ENCODE measurements at regions not wholly inside any gene's neighbourhood (a gene's known extent, or its start where the extent isn't known, plus 50 kb on each side); places are given as distances from the start of the nearest gene placed in this dataset.
A peak's percentile ranks its signal among the peaks of the same experiment; 100 is the strongest.

GRCh38 chr15:72964135-72964534 lies 88.1 kb upstream of the NEO1 start:
- Histone ChIP-seq H3K27me3 (ENCODE audit: control insufficient read depth in 3 of 3, insufficient read depth in 3 of 3, low read depth in 1 of 3, low read length in 3 of 3) (no peaks in the 10 kb centered on the region), H2BK120ac (ENCODE audit: low read depth, low read length) (no peak overlapping the region), H3K79me1 (ENCODE audit: low read depth, low read length) (no peaks in the 10 kb centered on the region), H4K91ac (ENCODE audit: low read depth, low read length, poor library complexity) (no peak overlapping the region), H3K14ac (ENCODE audit: low read length) (no peak overlapping the region), H2AFZ (ENCODE audit: low read length) (no peak overlapping the region), H3K9ac (ENCODE audit: low read depth, low read length, poor library complexity) (no peak overlapping the region), H3K4me1 (ENCODE audit: control insufficient read depth in 2 of 2, insufficient read depth in 1 of 2, low read depth in 1 of 2, low read length in 2 of 2) (no peaks in the 10 kb centered on the region), H3K36me3 (replicated peaks in 1 of 2; ENCODE audit: control insufficient read depth in 2 of 2, insufficient read depth in 2 of 2, low read length in 2 of 2) (no peaks in the 10 kb centered on the region), H4K8ac (ENCODE audit: low read depth, low read length) (no peak overlapping the region), H2BK12ac (ENCODE audit: low read length) (no peak overlapping the region), H3K4me2 (ENCODE audit: insufficient read depth, low read length, poor library complexity, severe bottlenecking) (no peak overlapping the region), H3K27ac (replicated peaks; ENCODE audit: low read length) (no peak overlapping the region), H3K9me3 (replicated peaks in 1 of 2; ENCODE audit: control insufficient read depth in 2 of 2, insufficient read depth in 1 of 2, low read depth in 1 of 2, low read length in 2 of 2) (peaks cover 0 to 3% of the 10 kb centered on the region in 2 donors), H3K4ac (ENCODE audit: low read length) (no peak overlapping the region), H2BK15ac (ENCODE audit: low read length) (no peak overlapping the region), H2BK5ac (ENCODE audit: low read length) (no peak overlapping the region), H3K4me3 (ENCODE audit: low read length in 2 of 2) (no peak overlapping the region), H3K18ac (ENCODE audit: low read length) (no peak overlapping the region), H3K23ac (ENCODE audit: low read depth, low read length, poor library complexity) (no peak overlapping the region), H2AK5ac (ENCODE audit: low read depth, low read length) (no peak overlapping the region)
- no peak for DNase-seq (ENCODE audit: low spot score)

GRCh38 chr15:72962054-72962702 lies 90.1 kb upstream of the NEO1 start:
- H3K27me3 ChIP-seq (ENCODE audit: control insufficient read depth in 3 of 3, insufficient read depth in 3 of 3, low read depth in 1 of 3, low read length in 3 of 3) = no peaks in the 10 kb centered on the region

GRCh38 chr15:72961346-72961745 lies 90.9 kb upstream of the NEO1 start:
- no peak overlapping the region for H3K4me3 ChIP-seq (ENCODE audit: low read length in 2 of 2)
- no peak overlapping the region for H4K91ac ChIP-seq (ENCODE audit: low read depth, low read length, poor library complexity)
- no peak overlapping the region for H2AK5ac ChIP-seq (ENCODE audit: low read depth, low read length)
- no peak overlapping the region for H4K8ac ChIP-seq (ENCODE audit: low read depth, low read length)
- no peaks in the 10 kb centered on the region for H3K79me1 ChIP-seq (ENCODE audit: low read depth, low read length)
- no peak overlapping the region for H2AFZ ChIP-seq (ENCODE audit: low read length)
- H2BK15ac ChIP-seq (ENCODE audit: low read length) = no peak overlapping the region
- H3K9me3 ChIP-seq (replicated peaks in 1 of 2; ENCODE audit: control insufficient read depth in 2 of 2, insufficient read depth in 1 of 2, low read depth in 1 of 2, low read length in 2 of 2) = peaks cover 0 to 3% of the 10 kb centered on the region in 2 donors
- H3K27ac ChIP-seq (replicated peaks; ENCODE audit: low read length) = no peak overlapping the region
- H3K23ac ChIP-seq (ENCODE audit: low read depth, low read length, poor library complexity) = no peak overlapping the region
- no peak overlapping the region for H2BK12ac ChIP-seq (ENCODE audit: low read length)
- H3K4me2 ChIP-seq (ENCODE audit: insufficient read depth, low read length, poor library complexity, severe bottlenecking) = no peak overlapping the region
- no peak overlapping the region for H3K18ac ChIP-seq (ENCODE audit: low read length)
- H3K9ac ChIP-seq (ENCODE audit: low read depth, low read length, poor library complexity) = no peak overlapping the region
- H3K4ac ChIP-seq (ENCODE audit: low read length) = no peak overlapping the region
- no peak overlapping the region for H2BK5ac ChIP-seq (ENCODE audit: low read length)
- H2BK120ac ChIP-seq (ENCODE audit: low read depth, low read length) = no peak overlapping the region
- H3K14ac ChIP-seq (ENCODE audit: low read length) = no peak overlapping the region
- no peaks in the 10 kb centered on the region for H3K27me3 ChIP-seq (ENCODE audit: control insufficient read depth in 3 of 3, insufficient read depth in 3 of 3, low read depth in 1 of 3, low read length in 3 of 3)
- DNase-seq (ENCODE audit: low spot score) = no peak
- no peaks in the 10 kb centered on the region for H3K36me3 ChIP-seq (replicated peaks in 1 of 2; ENCODE audit: control insufficient read depth in 2 of 2, insufficient read depth in 2 of 2, low read length in 2 of 2)
- WGBS, 2 donors (ENCODE audit: extremely low coverage in 2 of 2, insufficient read length in 2 of 2, insufficient replicate concordance in 1 of 2) = no CpG with 5 or more reads among the region's 3 CpGs
- H3K4me1 ChIP-seq (ENCODE audit: control insufficient read depth in 2 of 2, insufficient read depth in 1 of 2, low read depth in 1 of 2, low read length in 2 of 2) = peaks cover 0 to 3% of the 10 kb centered on the region in 2 donors

More at GRCh38 chr15:72962054-72962702, 90.1 kb upstream of the NEO1 start:
- H3K36me3 ChIP-seq (replicated peaks in 1 of 2; ENCODE audit: control insufficient read depth in 2 of 2, insufficient read depth in 2 of 2, low read length in 2 of 2) = no peaks in the 10 kb centered on the region
- H3K9ac ChIP-seq (ENCODE audit: low read depth, low read length, poor library complexity) = no peak overlapping the region
- no peak overlapping the region for H3K27ac ChIP-seq (replicated peaks; ENCODE audit: low read length)
- H3K4ac ChIP-seq (ENCODE audit: low read length) = no peak overlapping the region
- no peak overlapping the region for H2BK120ac ChIP-seq (ENCODE audit: low read depth, low read length)
- H2BK5ac ChIP-seq (ENCODE audit: low read length) = no peak overlapping the region
- H3K14ac ChIP-seq (ENCODE audit: low read length) = no peak overlapping the region
- peaks cover 0 to 3% of the 10 kb centered on the region in 2 donors for H3K9me3 ChIP-seq (replicated peaks in 1 of 2; ENCODE audit: control insufficient read depth in 2 of 2, insufficient read depth in 1 of 2, low read depth in 1 of 2, low read length in 2 of 2)
- H3K18ac ChIP-seq (ENCODE audit: low read length) = no peak overlapping the region
- no peak overlapping the region for H2BK12ac ChIP-seq (ENCODE audit: low read length)
- H3K23ac ChIP-seq (ENCODE audit: low read depth, low read length, poor library complexity) = no peak overlapping the region
- H3K4me3 ChIP-seq (ENCODE audit: low read length in 2 of 2) = no peak overlapping the region
- DNase-seq (ENCODE audit: low spot score) = no peak
- no peaks in the 10 kb centered on the region for H3K79me1 ChIP-seq (ENCODE audit: low read depth, low read length)
- H3K4me2 ChIP-seq (ENCODE audit: insufficient read depth, low read length, poor library complexity, severe bottlenecking) = no peak overlapping the region
- no peak overlapping the region for H2BK15ac ChIP-seq (ENCODE audit: low read length)
- no CpG with 5 or more reads among the region's 8 CpGs for WGBS, 2 donors (ENCODE audit: extremely low coverage in 2 of 2, insufficient read length in 2 of 2, insufficient replicate concordance in 1 of 2)
- no peak overlapping the region for H4K91ac ChIP-seq (ENCODE audit: low read depth, low read length, poor library complexity)
- peaks cover 0 to 3% of the 10 kb centered on the region in 2 donors for H3K4me1 ChIP-seq (ENCODE audit: control insufficient read depth in 2 of 2, insufficient read depth in 1 of 2, low read depth in 1 of 2, low read length in 2 of 2)
- no peak overlapping the region for H2AK5ac ChIP-seq (ENCODE audit: low read depth, low read length)
- H2AFZ ChIP-seq (ENCODE audit: low read length) = no peak overlapping the region
- H4K8ac ChIP-seq (ENCODE audit: low read depth, low read length) = no peak overlapping the region

- Histone ChIP-seq H3K4ac (ENCODE audit: low read length) (no peak overlapping the region), H4K91ac (ENCODE audit: low read depth, low read length, poor library complexity) (no peak overlapping the region), H3K27me3 (ENCODE audit: control insufficient read depth in 3 of 3, insufficient read depth in 3 of 3, low read depth in 1 of 3, low read length in 3 of 3) (no peaks in the 10 kb centered on the region), H3K23ac (ENCODE audit: low read depth, low read length, poor library complexity) (no peak overlapping the region), H3K27ac (replicated peaks; ENCODE audit: low read length) (no peak overlapping the region), H2BK120ac (ENCODE audit: low read depth, low read length) (no peak overlapping the region), H2BK15ac (ENCODE audit: low read length) (no peak overlapping the region), H3K18ac (ENCODE audit: low read length) (no peak overlapping the region), H2BK5ac (ENCODE audit: low read length) (no peak overlapping the region), H2AFZ (ENCODE audit: low read length) (peak overlapping the region; percentile 5), H3K4me2 (ENCODE audit: insufficient read depth, low read length, poor library complexity, severe bottlenecking) (no peak overlapping the region), H3K9me3 (replicated peaks in 1 of 2; ENCODE audit: control insufficient read depth in 2 of 2, insufficient read depth in 1 of 2, low read depth in 1 of 2, low read length in 2 of 2) (peaks cover 0 to 3% of the 10 kb centered on the region in 2 donors), H3K79me1 (ENCODE audit: low read depth, low read length) (no peaks in the 10 kb centered on the region), H3K4me3 (ENCODE audit: low read length in 2 of 2) (no peak overlapping the region), H2BK12ac (ENCODE audit: low read length) (no peak overlapping the region), H4K8ac (ENCODE audit: low read depth, low read length) (no peak overlapping the region), H3K4me1 (ENCODE audit: control insufficient read depth in 2 of 2, insufficient read depth in 1 of 2, low read depth in 1 of 2, low read length in 2 of 2) (peaks cover 4 to 15% of the 10 kb centered on the region in 2 donors), H3K9ac (ENCODE audit: low read depth, low read length, poor library complexity) (no peak overlapping the region), H2AK5ac (ENCODE audit: low read depth, low read length) (no peak overlapping the region), H3K36me3 (replicated peaks in 1 of 2; ENCODE audit: control insufficient read depth in 2 of 2, insufficient read depth in 2 of 2, low read length in 2 of 2) (no peaks in the 10 kb centered on the region), H3K14ac (ENCODE audit: low read length) (no peak overlapping the region)
- no CpG with 5 or more reads among the region's 3 CpGs for WGBS, 2 donors (ENCODE audit: extremely low coverage in 2 of 2, insufficient read length in 2 of 2, insufficient replicate concordance in 1 of 2)
- DNase-seq (ENCODE audit: low spot score) = no peak
These were observed 93.6 kb upstream of the NEO1 start for GRCh38 chr15:72958634-72959033.

Data from neuronal stem cell (in vitro differentiated cells).